Thyroid gland (tissue), 4 donors: ENCODE measurements at regions not wholly inside any gene's neighbourhood (a gene's known extent, or its start where the extent isn't known, plus 50 kb on each side); places are given as distances from the start of the nearest gene placed in this dataset.

Source experiments
- CTCF ChIP-seq, 6 experiments: fragments of 200-600 bp in 3 of 6; fragments of 450-650 bp in 3 of 6; sonication (generic) in 3 of 6; IDR thresholded peaks; one replicate each; pipeline ENCODE4 v1.5.1; 2016 to 2019; ENCODE audit warnings: antibody characterized with exemption in 6 of 6, mild to moderate bottlenecking in 2 of 6, inconsistent platforms in 1 of 6, moderate library complexity in 1 of 6
- POLR2A ChIP-seq, 2 donors: fragments of 450-650 bp; IDR thresholded peaks; one replicate each; pipeline ENCODE4 v1.6.1; 2017; ENCODE audit warnings: antibody characterized with exemption in 2 of 2, mild to moderate bottlenecking in 2 of 2, moderate library complexity in 1 of 2

GRCh38 chr6:164148788-164149187 lies 734.3 kb downstream of the QKI start:
- no peak for TF ChIP-seq POLR2A (IDR thresholded peaks at IDR 0.05)
- TF ChIP-seq CTCF (IDR thresholded peaks at IDR 0.05) = no peak
